ENCODE measurements at regions not wholly inside any gene's neighbourhood (a gene's known extent, or its start where the extent isn't known, plus 50 kb on each side); places are given as distances from the start of the nearest gene placed in this dataset.

- DNase-seq: no peak
- Mint-ChIP-seq H3K36me3 (ENCODE audit: low read depth) (no peaks in the 10 kb centered on the region), H3K27me3 (ENCODE audit: low read depth) (no peaks in the 10 kb centered on the region), H3K9me3 (ENCODE audit: insufficient read depth) (no peaks in the 10 kb centered on the region), H3K27ac (no peak overlapping the region), H3K4me1 (ENCODE audit: low read depth) (no peaks in the 10 kb centered on the region), H3K4me3 (no peak overlapping the region)
- no peak for ATAC-seq
- POLR2A ChIA-PET: no interaction called here
- CTCF ChIA-PET: no interaction called here
Observed at GRCh38 chr5:152205804-152206203, 199.3 kb downstream of the NMUR2 start.

- POLR2A ChIA-PET: no interaction called here
- H3K4me1 Mint-ChIP-seq (ENCODE audit: low read depth): no peaks in the 10 kb centered on the region
Observed at GRCh38 chr5:152202321-152202720, 202.8 kb downstream of the NMUR2 start.

GRCh38 chr5:152193391-152194107 is 211.5 kb downstream of the NMUR2 start:
- Mint-ChIP-seq H3K4me1 (ENCODE audit: low read depth) (no peaks in the 10 kb centered on the region), H3K9me3 (ENCODE audit: insufficient read depth) (peaks cover 5% of the 10 kb centered on the region), H3K36me3 (ENCODE audit: low read depth) (no peaks in the 10 kb centered on the region), H3K27ac (no peak overlapping the region), H3K4me3 (no peak overlapping the region), H3K27me3 (ENCODE audit: low read depth) (no peaks in the 10 kb centered on the region)
- ATAC-seq (no peak), DNase-seq (no peak)
- ChIA-PET POLR2A (no interaction called here), CTCF (no interaction called here)

More at GRCh38 chr5:152202321-152202720, 202.8 kb downstream of the NMUR2 start:
- CTCF ChIA-PET: no interaction called here
- ATAC-seq (no peak), DNase-seq (no peak)
- H3K27ac Mint-ChIP-seq: no peak overlapping the region
- H3K27me3 Mint-ChIP-seq (ENCODE audit: low read depth): no peaks in the 10 kb centered on the region
- no peaks in the 10 kb centered on the region for H3K36me3 Mint-ChIP-seq (ENCODE audit: low read depth)
- no peaks in the 10 kb centered on the region for H3K9me3 Mint-ChIP-seq (ENCODE audit: insufficient read depth)
- no peak overlapping the region for H3K4me3 Mint-ChIP-seq

GRCh38 chr5:152188251-152188650 is 216.8 kb downstream of the NMUR2 start:
- Mint-ChIP-seq H3K4me1 (ENCODE audit: low read depth) (no peaks in the 10 kb centered on the region), H3K27ac (no peak overlapping the region), H3K9me3 (ENCODE audit: insufficient read depth) (peaks cover 5% of the 10 kb centered on the region), H3K4me3 (no peak overlapping the region), H3K27me3 (ENCODE audit: low read depth) (no peaks in the 10 kb centered on the region), H3K36me3 (ENCODE audit: low read depth) (no peaks in the 10 kb centered on the region)
- ChIA-PET CTCF (no interaction called here), POLR2A (no interaction called here)
- DNase-seq: no peak
- ATAC-seq: no peak

GRCh38 chr5:152187668-152188067 is 217.4 kb downstream of the NMUR2 start:
- DNase-seq: no peak
- Mint-ChIP-seq H3K4me1 (ENCODE audit: low read depth) (no peaks in the 10 kb centered on the region), H3K9me3 (ENCODE audit: insufficient read depth) (peaks cover 5% of the 10 kb centered on the region), H3K27me3 (ENCODE audit: low read depth) (no peaks in the 10 kb centered on the region), H3K27ac (no peak overlapping the region), H3K4me3 (no peak overlapping the region), H3K36me3 (ENCODE audit: low read depth) (no peaks in the 10 kb centered on the region)
- no peak for ATAC-seq
- POLR2A ChIA-PET: no interaction called here
- CTCF ChIA-PET: no interaction called here

GRCh38 chr5:152185547-152186245 is 219.4 kb downstream of the NMUR2 start:
- no peaks in the 10 kb centered on the region for H3K9me3 Mint-ChIP-seq (ENCODE audit: insufficient read depth)
- H3K27me3 Mint-ChIP-seq (ENCODE audit: low read depth): no peaks in the 10 kb centered on the region
- no peaks in the 10 kb centered on the region for H3K4me1 Mint-ChIP-seq (ENCODE audit: low read depth)
- DNase-seq (no peak), ATAC-seq (no peak)
- no peak overlapping the region for H3K27ac Mint-ChIP-seq
- POLR2A ChIA-PET: interaction anchor here (0.6 kb wide), 1 partner anchor 154 kb away, joined by 3 read pairs; no protein-coding TSS in a partner anchor
- CTCF ChIA-PET: no interaction called here
- no peaks in the 10 kb centered on the region for H3K36me3 Mint-ChIP-seq (ENCODE audit: low read depth)
- no peak overlapping the region for H3K4me3 Mint-ChIP-seq

- no peaks in the 10 kb centered on the region for H3K36me3 Mint-ChIP-seq (ENCODE audit: low read depth)
- no peak for ATAC-seq
Observed at GRCh38 chr5:152184266-152184665, 220.8 kb downstream of the NMUR2 start.

GRCh38 chr5:152181461-152181860 is 223.6 kb downstream of the NMUR2 start:
- ChIA-PET CTCF (no interaction called here), POLR2A (no interaction called here)
- Mint-ChIP-seq H3K4me1 (ENCODE audit: low read depth) (no peaks in the 10 kb centered on the region), H3K27me3 (ENCODE audit: low read depth) (no peaks in the 10 kb centered on the region), H3K27ac (no peak overlapping the region), H3K36me3 (ENCODE audit: low read depth) (no peaks in the 10 kb centered on the region), H3K4me3 (no peak overlapping the region), H3K9me3 (ENCODE audit: insufficient read depth) (no peaks in the 10 kb centered on the region)
- no peak for DNase-seq
- ATAC-seq: no peak

More at GRCh38 chr5:152184266-152184665, 220.8 kb downstream of the NMUR2 start:
- H3K4me1 Mint-ChIP-seq (ENCODE audit: low read depth): no peaks in the 10 kb centered on the region
- H3K9me3 Mint-ChIP-seq (ENCODE audit: insufficient read depth): no peaks in the 10 kb centered on the region
- POLR2A ChIA-PET: no interaction called here
- no peak overlapping the region for H3K27ac Mint-ChIP-seq
- H3K4me3 Mint-ChIP-seq: no peak overlapping the region
- CTCF ChIA-PET: no interaction called here
- no peaks in the 10 kb centered on the region for H3K27me3 Mint-ChIP-seq (ENCODE audit: low read depth)
- DNase-seq: no peak

- H3K27ac Mint-ChIP-seq: no peak overlapping the region
Observed at GRCh38 chr5:152178350-152178699, 226.8 kb downstream of the NMUR2 start.

GRCh38 chr5:152177626-152178349 is 227.3 kb downstream of the NMUR2 start:
- no peaks in the 10 kb centered on the region for H3K36me3 Mint-ChIP-seq (ENCODE audit: low read depth)
- no peak for DNase-seq
- ChIA-PET POLR2A (no interaction called here), CTCF (no interaction called here)
- no peak overlapping the region for H3K4me3 Mint-ChIP-seq
- ATAC-seq: no peak
- H3K4me1 Mint-ChIP-seq (ENCODE audit: low read depth): no peaks in the 10 kb centered on the region
- H3K9me3 Mint-ChIP-seq (ENCODE audit: insufficient read depth): no peaks in the 10 kb centered on the region
- H3K27ac Mint-ChIP-seq: no peak overlapping the region
- no peaks in the 10 kb centered on the region for H3K27me3 Mint-ChIP-seq (ENCODE audit: low read depth)

More at GRCh38 chr5:152178350-152178699, 226.8 kb downstream of the NMUR2 start:
- CTCF ChIA-PET: no interaction called here
- POLR2A ChIA-PET: no interaction called here
- H3K4me3 Mint-ChIP-seq: no peak overlapping the region
- no peak for ATAC-seq
- no peaks in the 10 kb centered on the region for H3K36me3 Mint-ChIP-seq (ENCODE audit: low read depth)
- H3K4me1 Mint-ChIP-seq (ENCODE audit: low read depth): no peaks in the 10 kb centered on the region
- no peak for DNase-seq
- no peaks in the 10 kb centered on the region for H3K9me3 Mint-ChIP-seq (ENCODE audit: insufficient read depth)
- no peaks in the 10 kb centered on the region for H3K27me3 Mint-ChIP-seq (ENCODE audit: low read depth)

GRCh38 chr5:152171888-152172287 is 233.2 kb downstream of the NMUR2 start:
- no peak for DNase-seq
- Mint-ChIP-seq H3K4me3 (no peak overlapping the region), H3K27ac (no peak overlapping the region), H3K27me3 (ENCODE audit: low read depth) (peaks cover 2% of the 10 kb centered on the region), H3K4me1 (ENCODE audit: low read depth) (no peaks in the 10 kb centered on the region), H3K9me3 (ENCODE audit: insufficient read depth) (no peaks in the 10 kb centered on the region), H3K36me3 (ENCODE audit: low read depth) (no peaks in the 10 kb centered on the region)
- no peak for ATAC-seq
- ChIA-PET POLR2A (no interaction called here), CTCF (interaction anchor here (1.5 kb wide), 1 partner anchor 28 kb away, joined by 3 read pairs; no protein-coding TSS in a partner anchor)

GRCh38 chr5:152170350-152170749 is 234.7 kb downstream of the NMUR2 start:
- no peak for ATAC-seq
- H3K4me1 Mint-ChIP-seq (ENCODE audit: low read depth): no peaks in the 10 kb centered on the region
- no peak overlapping the region for H3K4me3 Mint-ChIP-seq
- H3K27me3 Mint-ChIP-seq (ENCODE audit: low read depth): peaks cover 2% of the 10 kb centered on the region
- H3K36me3 Mint-ChIP-seq (ENCODE audit: low read depth): no peaks in the 10 kb centered on the region
- H3K9me3 Mint-ChIP-seq (ENCODE audit: insufficient read depth): no peaks in the 10 kb centered on the region
- DNase-seq: no peak
- no peak overlapping the region for H3K27ac Mint-ChIP-seq
- CTCF ChIA-PET: interaction anchor here (0.7 kb wide), 1 partner anchor 104 kb away, joined by 3 read pairs; no protein-coding TSS in a partner anchor
- POLR2A ChIA-PET: interaction anchor here (0.6 kb wide), 1 partner anchor 24 kb away, joined by 3 read pairs; no protein-coding TSS in a partner anchor

Data from activated CD8-positive, alpha-beta T cell treated with anti-CD3 and anti-CD28 coated beads, Interleukin-2, amount 10 ng/mL, durations not matched to agents 7 days and 5 days (primary cell).